Dermis microvascular lymphatic vessel endothelial cell (primary cell): ENCODE measurements at regions not wholly inside any gene's neighbourhood (a gene's known extent, or its start where the extent isn't known, plus 50 kb on each side); places are given as distances from the start of the nearest gene placed in this dataset.
"Not testable (repeated sequence)": the region's sequence is repeated elsewhere in the genome, so short reads cannot be mapped to it uniquely, and the experiment has no call there.

Source experiments
- DNase-seq, 2 donors: peaks; one replicate each; pipeline versions ENCODE4 v3.0.0 to v3.0.0-alpha.2; 2010; ENCODE audit warnings: low read depth in 2 of 2

GRCh38 chr7:25069900-25070443 is 55.1 kb downstream of the CYCS start:
- peak; percentile 73 to 76 for DNase-seq

- no peak for DNase-seq
Measured at GRCh38 chr7:25068502-25069213, 56.4 kb downstream of the CYCS start.

- no peak for DNase-seq
Measured at GRCh38 chr7:25067726-25068501, 57.1 kb downstream of the CYCS start.

GRCh38 chr7:25066253-25066652 is 58.8 kb downstream of the CYCS start:
- no peak for DNase-seq

GRCh38 chr7:25062380-25062779 is 62.7 kb downstream of the CYCS start:
- no peak for DNase-seq

- no peak for DNase-seq
Measured at GRCh38 chr7:25060487-25061055, 64.5 kb downstream of the CYCS start.

GRCh38 chr7:25059576-25059975 is 65.5 kb downstream of the CYCS start:
- DNase-seq, result no peak

GRCh38 chr7:25056368-25056767 is 68.7 kb downstream of the CYCS start:
- DNase-seq, result no peak

- DNase-seq, result no peak
Measured at GRCh38 chr7:25055520-25056220, 69.4 kb downstream of the CYCS start.

GRCh38 chr7:25054819-25055519 is 70.1 kb downstream of the CYCS start:
- peak; percentile 12 to 23 for DNase-seq

- no peak for DNase-seq
Measured at GRCh38 chr7:25050223-25050622, 70.2 kb upstream of the OSBPL3 start.

GRCh38 chr7:25048444-25048834 is 68.5 kb upstream of the OSBPL3 start:
- DNase-seq, result no peak

- DNase-seq, result not testable (repeated sequence)
Measured at GRCh38 chr7:25047571-25048443, 67.8 kb upstream of the OSBPL3 start.

GRCh38 chr7:25037325-25037724 is 57.3 kb upstream of the OSBPL3 start:
- DNase-seq, result no peak

- DNase-seq, result no peak
Measured at GRCh38 chr7:25035274-25035673, 55.3 kb upstream of the OSBPL3 start.

GRCh38 chr7:25034136-25034535 is 54.2 kb upstream of the OSBPL3 start:
- DNase-seq, result no peak

GRCh38 chr7:25032774-25033743 is 53.1 kb upstream of the OSBPL3 start:
- no peak for DNase-seq

- no peak for DNase-seq
Measured at GRCh38 chr7:25031432-25031831, 51.5 kb upstream of the OSBPL3 start.

- no peak for DNase-seq
Measured at GRCh38 chr7:25031007-25031406, 51.0 kb upstream of the OSBPL3 start.
